Nephron progenitor cell (in vitro differentiated cells): ENCODE measurements at regions not wholly inside any gene's neighbourhood (a gene's known extent, or its start where the extent isn't known, plus 50 kb on each side); places are given as distances from the start of the nearest gene placed in this dataset.

Source experiments
- DNase-seq: peaks from one replicate; pipeline ENCODE4 v3.0.0; 2021
- H3K27ac Mint-ChIP-seq: 2 replicates; pipeline ENCODE4 v1.8.0; 2021; ENCODE audit warnings: mild to moderate bottlenecking, moderate library complexity, mixed read lengths
- H3K27me3 Mint-ChIP-seq: 2 replicates; pipeline ENCODE4 v1.8.0; 2021; ENCODE audit warnings: mild to moderate bottlenecking, low read depth, mixed read lengths; ENCODE audit not compliant: poor library complexity
- H3K36me3 Mint-ChIP-seq: 2 replicates; pipeline ENCODE4 v1.8.0; 2021; ENCODE audit warnings: low read depth, mixed read lengths
- H3K4me1 Mint-ChIP-seq: 2 replicates; pipeline ENCODE4 v1.8.0; 2021; ENCODE audit warnings: mixed read lengths
- H3K4me3 Mint-ChIP-seq: 2 replicates; pipeline ENCODE4 v1.8.0; 2021; ENCODE audit warnings: mild to moderate bottlenecking, moderate library complexity, mixed read lengths
- H3K9me3 Mint-ChIP-seq: 2 replicates; pipeline ENCODE4 v1.8.0; 2021; ENCODE audit warnings: mild to moderate bottlenecking, moderate library complexity, mixed read lengths
- TF ChIP-seq, protein P1 (sequence below): fragments of 200-600 bp; sonication (generic); IDR thresholded peaks from 2 replicates; pipeline ENCODE4 v1.5.0; 2021; ENCODE audit warnings: antibody characterized with exemption

DNA sequence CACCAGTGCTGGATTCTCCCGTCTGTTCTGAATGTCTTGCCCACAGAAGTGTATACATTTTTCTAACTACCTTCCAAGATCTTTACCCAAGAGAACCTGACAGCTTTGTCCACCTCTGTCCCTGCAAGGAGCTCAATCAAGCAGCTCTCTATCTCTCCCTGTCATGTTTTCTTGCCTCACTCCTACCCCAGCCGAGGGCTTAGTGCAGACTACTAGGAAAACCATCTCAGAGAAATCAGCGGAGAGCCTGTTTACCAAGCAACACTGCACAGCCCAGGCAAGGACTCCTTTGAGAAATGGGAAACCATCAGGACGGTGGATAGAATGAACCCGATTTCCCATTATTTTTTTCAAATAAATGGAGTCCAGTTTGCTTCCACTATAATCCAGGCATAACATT, 250.7 kb upstream of the JARID2 start:
- no peak for DNase-seq
- Mint-ChIP-seq H3K9me3 (no peaks in the 10 kb centered on the region), H3K36me3 (no peaks in the 10 kb centered on the region), H3K27me3 (no peaks in the 10 kb centered on the region), H3K27ac (no peak overlapping the region), H3K4me3 (no peak overlapping the region), H3K4me1 (peaks cover 16% of the 10 kb centered on the region)
- TF ChIP-seq, protein P1, sequence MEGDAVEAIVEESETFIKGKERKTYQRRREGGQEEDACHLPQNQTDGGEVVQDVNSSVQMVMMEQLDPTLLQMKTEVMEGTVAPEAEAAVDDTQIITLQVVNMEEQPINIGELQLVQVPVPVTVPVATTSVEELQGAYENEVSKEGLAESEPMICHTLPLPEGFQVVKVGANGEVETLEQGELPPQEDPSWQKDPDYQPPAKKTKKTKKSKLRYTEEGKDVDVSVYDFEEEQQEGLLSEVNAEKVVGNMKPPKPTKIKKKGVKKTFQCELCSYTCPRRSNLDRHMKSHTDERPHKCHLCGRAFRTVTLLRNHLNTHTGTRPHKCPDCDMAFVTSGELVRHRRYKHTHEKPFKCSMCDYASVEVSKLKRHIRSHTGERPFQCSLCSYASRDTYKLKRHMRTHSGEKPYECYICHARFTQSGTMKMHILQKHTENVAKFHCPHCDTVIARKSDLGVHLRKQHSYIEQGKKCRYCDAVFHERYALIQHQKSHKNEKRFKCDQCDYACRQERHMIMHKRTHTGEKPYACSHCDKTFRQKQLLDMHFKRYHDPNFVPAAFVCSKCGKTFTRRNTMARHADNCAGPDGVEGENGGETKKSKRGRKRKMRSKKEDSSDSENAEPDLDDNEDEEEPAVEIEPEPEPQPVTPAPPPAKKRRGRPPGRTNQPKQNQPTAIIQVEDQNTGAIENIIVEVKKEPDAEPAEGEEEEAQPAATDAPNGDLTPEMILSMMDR: no peak

DNA sequence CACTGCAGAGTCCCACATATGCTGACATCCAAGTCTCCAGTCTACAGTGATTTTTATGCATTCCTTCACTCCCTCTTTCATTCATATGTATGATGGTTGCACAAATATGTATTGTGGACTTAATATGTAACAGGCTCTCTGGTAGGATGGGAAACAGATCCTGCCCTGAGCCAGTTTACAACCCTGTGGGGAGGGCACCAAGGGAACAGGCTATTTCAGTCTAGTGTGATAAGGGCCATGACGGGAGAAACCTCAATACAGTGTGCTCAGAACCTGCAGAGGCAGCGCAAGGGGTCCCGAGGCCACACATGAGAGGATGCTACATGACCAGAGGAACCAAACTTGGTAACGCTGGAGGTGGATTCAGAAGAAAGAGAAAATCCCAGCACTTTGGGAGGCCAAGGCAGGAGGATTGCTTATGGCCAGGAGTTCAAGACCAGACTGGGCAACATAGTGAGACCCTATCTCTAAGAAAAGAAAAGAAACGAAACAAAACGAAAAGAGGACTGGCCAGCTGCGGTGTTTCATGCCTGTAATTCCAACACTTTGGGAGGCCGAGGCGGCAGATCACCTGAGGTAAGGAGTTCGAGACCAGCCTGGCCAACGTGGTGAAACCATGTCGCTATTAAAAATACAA, 249.8 kb upstream of the JARID2 start:
- Mint-ChIP-seq H3K9me3 (no peaks in the 10 kb centered on the region), H3K36me3 (no peaks in the 10 kb centered on the region), H3K27me3 (no peaks in the 10 kb centered on the region), H3K4me3 (no peak overlapping the region), H3K27ac (no peak overlapping the region), H3K4me1 (peaks cover 17% of the 10 kb centered on the region)
- DNase-seq: no peak
- TF ChIP-seq, protein P1: no peak

DNA sequence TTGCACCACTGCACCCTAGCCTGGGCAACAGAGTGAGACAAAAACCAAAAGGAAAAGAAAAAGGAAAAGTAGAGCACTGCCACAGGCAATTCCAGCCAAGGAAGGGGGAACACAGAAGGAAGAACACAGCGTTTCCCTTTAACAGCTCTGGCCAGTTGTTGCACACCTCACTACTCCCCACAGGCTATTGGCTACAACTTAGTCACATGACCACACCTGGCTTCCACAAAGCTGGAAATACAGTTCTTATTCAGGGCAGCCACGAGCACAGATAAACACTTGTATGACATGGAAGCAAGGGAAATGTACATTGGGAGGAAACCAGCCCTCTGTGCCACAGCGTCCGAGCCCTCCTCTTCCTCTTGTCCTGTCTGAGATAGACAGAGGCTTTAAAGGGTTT, 249.0 kb upstream of the JARID2 start:
- Mint-ChIP-seq H3K27me3 (no peaks in the 10 kb centered on the region), H3K36me3 (no peaks in the 10 kb centered on the region), H3K9me3 (no peaks in the 10 kb centered on the region), H3K4me1 (peaks cover 25% of the 10 kb centered on the region), H3K4me3 (no peak overlapping the region), H3K27ac (peak overlapping the region; percentile 49)
- DNase-seq: no peak
- TF ChIP-seq, protein P1: no peak

DNA sequence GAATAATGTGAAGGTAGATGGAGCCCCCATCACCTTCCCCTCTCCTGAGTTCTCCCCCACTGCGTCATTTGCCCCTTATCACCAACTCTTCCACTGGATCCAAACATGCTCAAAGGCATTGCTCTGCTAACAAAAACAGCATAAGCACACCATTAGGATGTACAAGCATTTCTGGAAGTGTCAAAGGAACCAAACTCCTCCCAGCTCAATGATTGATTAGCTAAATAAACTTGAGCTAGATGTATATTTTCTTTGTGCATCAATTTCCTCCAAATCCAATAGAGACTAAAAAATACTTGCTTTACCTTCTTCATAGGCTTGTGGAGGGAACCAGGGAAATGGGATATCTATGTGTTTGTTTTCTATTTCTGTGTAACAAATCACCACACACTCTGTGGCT, 248.4 kb upstream of the JARID2 start:
- no peaks in the 10 kb centered on the region for H3K9me3 Mint-ChIP-seq
- H3K4me1 Mint-ChIP-seq: peaks cover 26% of the 10 kb centered on the region
- no peak for DNase-seq
- no peaks in the 10 kb centered on the region for H3K36me3 Mint-ChIP-seq
- no peaks in the 10 kb centered on the region for H3K27me3 Mint-ChIP-seq
- no peak overlapping the region for H3K27ac Mint-ChIP-seq
- TF ChIP-seq, protein P1: no peak
- no peak overlapping the region for H3K4me3 Mint-ChIP-seq

DNA sequence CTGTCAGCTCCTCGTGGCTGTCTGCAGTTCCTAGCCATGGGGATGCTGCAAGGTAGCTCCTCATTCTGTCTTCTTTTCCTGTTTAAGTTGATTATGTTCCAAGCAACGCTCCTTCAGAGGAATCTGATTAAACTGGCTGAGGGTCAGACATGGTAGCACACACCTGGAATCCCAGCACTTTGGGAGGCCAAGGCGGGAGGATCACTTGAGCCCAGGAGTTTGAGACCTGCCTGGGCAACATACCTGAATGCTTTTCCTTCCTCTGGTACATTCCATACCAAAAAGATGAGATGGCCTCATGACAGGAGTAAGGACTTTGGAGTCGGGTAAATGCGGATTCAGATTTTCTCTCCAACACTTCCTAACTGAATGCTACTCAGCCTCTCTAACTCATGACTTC, 246.8 kb upstream of the JARID2 start:
- no peak for DNase-seq
- Mint-ChIP-seq H3K27me3 (peaks cover 3% of the 10 kb centered on the region), H3K36me3 (no peaks in the 10 kb centered on the region), H3K27ac (no peak overlapping the region), H3K9me3 (no peaks in the 10 kb centered on the region), H3K4me3 (no peak overlapping the region), H3K4me1 (peaks cover 26% of the 10 kb centered on the region)
- TF ChIP-seq, protein P1: no peak

DNA sequence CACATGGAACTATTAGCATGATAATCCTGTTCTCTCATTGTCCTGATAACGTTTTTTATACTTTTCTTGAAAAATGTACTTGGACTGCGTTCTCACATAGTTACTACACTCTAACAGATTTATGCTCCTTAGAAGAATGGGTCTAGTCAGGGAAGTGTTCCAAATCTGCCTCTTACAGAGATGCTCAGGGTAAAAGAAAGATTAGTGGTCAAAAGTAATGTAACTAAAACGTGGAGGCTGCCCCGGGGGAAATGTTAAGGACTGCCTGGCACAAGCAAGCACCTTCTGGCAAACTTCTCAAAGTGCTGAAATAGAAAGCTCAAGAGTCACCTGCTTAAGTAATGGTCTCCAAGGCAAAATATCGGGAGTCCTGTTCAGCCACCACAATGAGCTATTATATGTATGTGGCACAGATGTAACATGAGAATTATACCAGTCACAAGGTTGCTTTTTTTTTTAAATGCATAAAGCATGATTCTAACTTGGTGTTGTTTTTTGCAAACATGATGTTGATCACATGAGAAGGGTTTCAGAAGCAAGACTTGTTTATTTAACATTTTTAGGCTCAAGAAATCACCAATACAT, 244.5 kb upstream of the JARID2 start:
- peaks cover 6% of the 10 kb centered on the region for H3K27me3 Mint-ChIP-seq
- no peak overlapping the region for H3K4me3 Mint-ChIP-seq
- TF ChIP-seq, protein P1: no peak
- peaks cover 26% of the 10 kb centered on the region for H3K4me1 Mint-ChIP-seq
- DNase-seq: no peak
- H3K9me3 Mint-ChIP-seq: no peaks in the 10 kb centered on the region
- H3K27ac Mint-ChIP-seq: peak overlapping the region; percentile 1
- no peaks in the 10 kb centered on the region for H3K36me3 Mint-ChIP-seq
